Tibial nerve (tissue), 3 donors: ENCODE measurements at regions not wholly inside any gene's neighbourhood (a gene's known extent, or its start where the extent isn't known, plus 50 kb on each side); places are given as distances from the start of the nearest gene placed in this dataset.

Source experiments
- POLR2A ChIP-seq, 2 donors: fragments of 450-650 bp; IDR thresholded peaks; one replicate each; pipeline ENCODE4 v1.6.1; 2017; ENCODE audit warnings: antibody characterized with exemption in 2 of 2, mild to moderate bottlenecking in 2 of 2, moderate library complexity in 2 of 2
- TF ChIP-seq, protein P1 (sequence below), 5 experiments: fragments of 200-600 bp in 3 of 5; fragments of 450-650 bp in 2 of 5; sonication (generic) in 3 of 5; IDR thresholded peaks; one replicate each; pipeline ENCODE4 v1.5.1; 2016 to 2019; ENCODE audit warnings: antibody characterized with exemption in 5 of 5, mild to moderate bottlenecking in 3 of 5, moderate library complexity in 2 of 5

DNA sequence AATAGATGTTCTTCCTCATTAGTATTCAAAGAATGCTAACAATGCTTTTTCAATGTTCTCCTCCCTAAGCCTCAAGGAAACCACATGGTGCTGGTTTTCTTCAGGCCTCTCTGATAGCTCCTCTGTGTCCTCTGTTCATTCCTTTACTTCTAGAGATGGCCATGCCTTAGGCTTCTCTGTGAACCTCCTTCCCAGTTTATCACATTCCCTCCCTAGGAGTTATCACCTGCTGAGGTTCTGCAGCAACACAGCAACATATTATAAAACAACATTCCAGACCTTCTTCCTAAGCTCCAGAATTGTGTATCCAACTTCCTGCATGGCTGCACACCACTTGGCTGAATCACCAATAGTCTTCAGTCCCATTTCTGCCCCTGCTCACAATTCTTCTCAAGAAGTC lies 325.5 kb downstream of the IRS1 start:
- TF ChIP-seq, protein P1, sequence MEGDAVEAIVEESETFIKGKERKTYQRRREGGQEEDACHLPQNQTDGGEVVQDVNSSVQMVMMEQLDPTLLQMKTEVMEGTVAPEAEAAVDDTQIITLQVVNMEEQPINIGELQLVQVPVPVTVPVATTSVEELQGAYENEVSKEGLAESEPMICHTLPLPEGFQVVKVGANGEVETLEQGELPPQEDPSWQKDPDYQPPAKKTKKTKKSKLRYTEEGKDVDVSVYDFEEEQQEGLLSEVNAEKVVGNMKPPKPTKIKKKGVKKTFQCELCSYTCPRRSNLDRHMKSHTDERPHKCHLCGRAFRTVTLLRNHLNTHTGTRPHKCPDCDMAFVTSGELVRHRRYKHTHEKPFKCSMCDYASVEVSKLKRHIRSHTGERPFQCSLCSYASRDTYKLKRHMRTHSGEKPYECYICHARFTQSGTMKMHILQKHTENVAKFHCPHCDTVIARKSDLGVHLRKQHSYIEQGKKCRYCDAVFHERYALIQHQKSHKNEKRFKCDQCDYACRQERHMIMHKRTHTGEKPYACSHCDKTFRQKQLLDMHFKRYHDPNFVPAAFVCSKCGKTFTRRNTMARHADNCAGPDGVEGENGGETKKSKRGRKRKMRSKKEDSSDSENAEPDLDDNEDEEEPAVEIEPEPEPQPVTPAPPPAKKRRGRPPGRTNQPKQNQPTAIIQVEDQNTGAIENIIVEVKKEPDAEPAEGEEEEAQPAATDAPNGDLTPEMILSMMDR (IDR thresholded peaks at IDR 0.05) = no peak
- no peak for TF ChIP-seq POLR2A (IDR thresholded peaks at IDR 0.05)
